Ishikawa (cell line): ENCODE measurements at regions not wholly inside any gene's neighbourhood (a gene's known extent, or its start where the extent isn't known, plus 50 kb on each side); places are given as distances from the start of the nearest gene placed in this dataset.

Experiments
- CEBPB ChIP-seq: IDR thresholded peaks from 2 replicates; pipeline ENCODE4 v1.6.1; 2012
- CREB1 ChIP-seq: IDR thresholded peaks from 2 replicates; pipeline ENCODE4 v1.6.1; 2012; ENCODE audit warnings: low read depth
- EGR1 ChIP-seq: IDR thresholded peaks from 2 replicates; pipeline ENCODE4 v1.6.1; 2012
- EP300 ChIP-seq: IDR thresholded peaks from 2 replicates; pipeline ENCODE4 v1.6.1; 2012; ENCODE audit warnings: borderline replicate concordance
- FOXM1 ChIP-seq: IDR thresholded peaks from 2 replicates; pipeline ENCODE4 v1.6.1; 2012; ENCODE audit warnings: low read depth, borderline replicate concordance
- RAD21 ChIP-seq: IDR thresholded peaks from 2 replicates; pipeline ENCODE4 v1.6.1; 2012; ENCODE audit warnings: low read depth
- REST ChIP-seq: IDR thresholded peaks from 2 replicates; pipeline ENCODE4 v1.6.1; 2012; ENCODE audit warnings: low read depth, mild to moderate bottlenecking
- TAF1 ChIP-seq: IDR thresholded peaks from 2 replicates; pipeline ENCODE4 v1.6.1; 2012; ENCODE audit warnings: low read depth, mild to moderate bottlenecking
- TCF12 ChIP-seq: IDR thresholded peaks from 2 replicates; pipeline ENCODE4 v1.6.1; 2012; ENCODE audit warnings: low read depth
- TEAD4 ChIP-seq: IDR thresholded peaks from 2 replicates; pipeline ENCODE4 v1.6.1; 2012
- YY1 ChIP-seq: IDR thresholded peaks from 2 replicates; pipeline ENCODE4 v1.6.1; 2012; ENCODE audit warnings: low read depth
- ZBTB7A ChIP-seq: IDR thresholded peaks from 2 replicates; pipeline ENCODE4 v1.6.1; 2012; ENCODE audit warnings: low read depth
- TF ChIP-seq, protein P1 (sequence below): IDR thresholded peaks from 2 replicates; pipeline ENCODE4 v1.6.1; 2012
- TF ChIP-seq, protein P2 (sequence below): IDR thresholded peaks from 2 replicates; pipeline ENCODE4 v1.6.1; 2012

- TF ChIP-seq, protein P1, sequence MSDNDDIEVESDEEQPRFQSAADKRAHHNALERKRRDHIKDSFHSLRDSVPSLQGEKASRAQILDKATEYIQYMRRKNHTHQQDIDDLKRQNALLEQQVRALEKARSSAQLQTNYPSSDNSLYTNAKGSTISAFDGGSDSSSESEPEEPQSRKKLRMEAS: no peak
- TF ChIP-seq YY1 (no peak), CREB1 (no peak), RAD21 (no peak), CEBPB (no peak), TAF1 (no peak), TEAD4 (no peak), TCF12 (no peak), FOXM1 (no peak), REST (no peak), EP300 (no peak), EGR1 (no peak), ZBTB7A (no peak)
- TF ChIP-seq, protein P2, sequence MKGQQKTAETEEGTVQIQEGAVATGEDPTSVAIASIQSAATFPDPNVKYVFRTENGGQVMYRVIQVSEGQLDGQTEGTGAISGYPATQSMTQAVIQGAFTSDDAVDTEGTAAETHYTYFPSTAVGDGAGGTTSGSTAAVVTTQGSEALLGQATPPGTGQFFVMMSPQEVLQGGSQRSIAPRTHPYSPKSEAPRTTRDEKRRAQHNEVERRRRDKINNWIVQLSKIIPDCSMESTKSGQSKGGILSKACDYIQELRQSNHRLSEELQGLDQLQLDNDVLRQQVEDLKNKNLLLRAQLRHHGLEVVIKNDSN: no peak
These were observed 92.6 kb upstream of the MAPK10 start for GRCh38 chr4:86452422-86452891.
